Body of pancreas (tissue), 4 donors: ENCODE measurements at regions not wholly inside any gene's neighbourhood (a gene's known extent, or its start where the extent isn't known, plus 50 kb on each side); places are given as distances from the start of the nearest gene placed in this dataset.

Experiments used
- CTCF ChIP-seq, 7 experiments: fragments of 450-650 bp in 4 of 7; fragments of 200-600 bp in 3 of 7; sonication (generic) in 3 of 7; IDR thresholded peaks; one replicate each; pipeline ENCODE4 v1.5.1; 2016 to 2019; ENCODE audit warnings: antibody characterized with exemption in 7 of 7
- POLR2A ChIP-seq, 3 donors: fragments of 450-650 bp; IDR thresholded peaks; one replicate each; pipeline ENCODE4 v1.6.1; 2016; ENCODE audit warnings: antibody characterized with exemption in 3 of 3, mild to moderate bottlenecking in 2 of 3

GRCh38 chr16:82562183-82562683 lies 64.5 kb upstream of the CDH13 start:
- TF ChIP-seq CTCF (IDR thresholded peaks at IDR 0.05) (no peak), POLR2A (IDR thresholded peaks at IDR 0.05) (no peak)
